HG02623 (cell line): ENCODE measurements at regions not wholly inside any gene's neighbourhood (a gene's known extent, or its start where the extent isn't known, plus 50 kb on each side); places are given as distances from the start of the nearest gene placed in this dataset.
"Not testable (repeated sequence)": the region's sequence is repeated elsewhere in the genome, so short reads cannot be mapped to it uniquely, and the experiment has no call there.

Experiments used
- ATAC-seq: cut with Tn5 transposase; IDR thresholded peaks from one replicate; pipeline ENCODE4 v1.9.1; 2021; ENCODE audit warnings: moderate library complexity; ENCODE audit not compliant: unreplicated experiment

DNA sequence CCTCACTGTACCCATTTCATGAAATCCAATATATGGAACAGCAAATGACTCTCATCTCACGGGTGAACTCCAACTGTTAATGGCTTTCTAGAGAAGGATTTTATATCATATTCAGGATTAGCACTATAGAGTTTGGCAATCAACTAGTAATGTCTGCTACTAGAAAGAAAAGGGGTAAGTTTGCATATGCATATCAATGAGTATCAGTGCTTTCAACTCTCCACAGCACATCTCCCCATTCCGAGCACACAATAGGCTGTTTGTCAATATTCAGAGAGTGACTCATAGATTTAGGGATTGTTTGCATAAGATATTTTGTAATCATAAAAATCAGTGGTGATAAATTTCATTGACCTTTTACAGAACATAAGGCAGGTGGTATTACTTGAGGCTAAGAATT lies 163.2 kb upstream of the LMCD1 start:
- ATAC-seq, result no peak

DNA sequence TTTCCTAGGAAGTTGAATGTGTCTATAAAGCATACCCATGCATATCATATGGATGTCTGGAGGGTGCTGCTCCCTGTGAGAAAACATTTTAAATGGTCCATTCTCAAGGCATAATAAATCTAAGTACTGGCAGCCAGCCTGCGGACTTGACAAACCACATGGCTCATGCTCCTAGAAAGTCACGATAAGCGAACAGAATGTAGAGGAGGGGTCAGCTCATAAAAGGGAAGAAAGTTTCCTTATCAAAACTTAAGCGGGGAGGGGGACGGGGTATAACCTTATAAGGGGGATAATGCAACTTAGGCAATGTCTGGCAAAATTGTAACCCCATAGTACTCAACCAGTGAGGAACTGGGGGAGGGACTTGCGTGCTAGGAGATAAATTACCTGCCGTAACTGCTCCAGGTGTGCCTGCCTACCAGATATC lies 159.8 kb upstream of the LMCD1 start:
- no peak for ATAC-seq

DNA sequence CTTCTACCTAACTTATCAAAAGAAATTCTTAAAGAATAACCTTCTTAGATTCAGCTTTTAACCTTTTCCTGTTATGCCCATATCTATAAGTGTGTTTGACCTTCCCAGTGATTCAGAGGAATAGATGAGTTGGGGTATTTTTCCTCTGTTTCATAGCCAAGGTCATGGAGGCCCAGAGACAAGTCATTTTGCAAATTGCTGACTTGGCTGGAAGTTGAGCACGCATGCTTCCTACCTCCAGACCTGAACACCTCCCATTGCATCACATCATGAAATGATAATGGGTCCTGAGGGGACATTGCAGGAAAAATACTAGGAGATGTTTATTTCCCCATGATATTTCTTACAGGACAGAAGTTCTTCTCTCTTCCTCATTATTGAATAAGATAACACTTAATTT lies 158.6 kb upstream of the LMCD1 start:
- no peak for ATAC-seq

DNA sequence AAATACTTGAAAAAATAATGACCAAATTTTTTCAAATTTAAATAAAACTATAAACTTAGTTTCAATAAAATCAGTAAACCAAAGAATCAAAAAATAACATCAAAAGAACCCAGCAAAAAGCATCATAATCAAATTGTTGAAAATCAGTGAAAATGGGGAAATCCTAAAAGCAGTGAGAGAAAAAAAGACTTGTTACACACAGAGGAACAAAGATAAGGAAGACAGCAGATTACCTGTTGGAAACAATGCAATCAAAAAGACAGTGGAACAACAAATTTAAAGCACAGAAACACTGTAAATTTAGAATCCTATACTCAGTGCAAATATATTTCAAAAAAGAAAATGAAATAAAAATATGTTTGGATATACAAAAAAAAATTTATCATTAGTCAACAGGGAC lies 156.2 kb upstream of the LMCD1 start:
- no peak for ATAC-seq

DNA sequence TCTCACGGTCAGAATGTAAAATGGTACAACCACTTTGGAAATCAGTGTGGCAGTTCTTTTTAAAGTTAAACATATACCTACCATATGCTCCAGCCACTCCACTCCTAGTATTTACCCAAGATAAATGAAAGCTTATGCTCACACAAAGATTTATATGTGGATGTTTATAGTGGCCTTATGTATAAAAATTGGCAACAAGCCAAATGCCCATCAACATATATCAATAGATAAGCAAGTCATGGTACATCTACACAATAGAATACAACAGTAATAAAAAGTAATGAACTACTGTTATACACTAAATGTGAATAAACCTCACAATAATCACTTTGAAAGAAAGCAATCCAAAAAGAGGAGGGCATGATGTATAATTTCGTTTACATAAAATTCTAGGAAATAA lies 153.5 kb upstream of the LMCD1 start:
- ATAC-seq, result no peak

GRCh38 chr3:8352475-8352874 lies 149.1 kb upstream of the LMCD1 start:
- no peak for ATAC-seq

- ATAC-seq, result no peak
Measured at GRCh38 chr3:8353364-8353763, 148.3 kb upstream of the LMCD1 start.

GRCh38 chr3:8355346-8355745 lies 146.3 kb upstream of the LMCD1 start:
- no peak for ATAC-seq

DNA sequence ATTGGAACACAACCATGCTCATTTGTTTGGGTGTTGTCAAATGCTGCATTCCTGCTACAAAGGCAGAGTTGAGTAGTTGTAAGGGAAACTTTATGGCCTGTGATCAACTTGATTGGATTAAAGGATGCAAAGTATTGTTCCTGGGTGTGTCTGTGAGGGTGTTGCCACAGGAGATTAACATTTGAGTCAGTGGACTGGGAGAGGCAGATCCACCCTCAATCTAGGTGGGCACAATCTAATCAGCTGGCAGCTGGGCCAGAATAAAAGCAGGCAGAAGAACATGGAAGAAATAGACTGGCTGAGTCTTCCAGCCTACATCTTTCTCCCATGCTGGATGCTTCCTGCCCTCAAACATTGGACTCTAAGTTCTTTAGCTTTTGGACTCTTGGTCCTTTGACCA lies 145.6 kb upstream of the LMCD1 start:
- ATAC-seq, result not testable (repeated sequence)

DNA sequence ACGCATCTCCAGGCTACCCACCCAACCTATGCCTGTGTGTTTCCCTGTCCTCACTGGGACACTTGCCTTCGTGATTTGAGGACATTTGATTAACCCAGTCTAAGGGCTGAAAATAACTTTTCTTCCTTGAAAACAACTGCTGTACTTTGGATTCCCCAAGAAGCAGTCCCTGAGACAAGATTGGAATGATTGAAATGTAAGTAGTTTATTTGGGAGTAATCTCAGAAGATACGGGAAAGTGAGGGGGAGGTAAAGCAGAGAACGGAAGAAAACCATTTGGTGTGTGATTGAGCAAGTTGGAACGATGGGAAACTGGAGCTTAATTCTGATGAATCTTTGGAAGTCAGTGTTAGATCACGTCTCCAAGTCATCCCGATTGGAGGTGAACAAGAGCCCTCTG lies 143.8 kb upstream of the LMCD1 start:
- no peak for ATAC-seq

DNA sequence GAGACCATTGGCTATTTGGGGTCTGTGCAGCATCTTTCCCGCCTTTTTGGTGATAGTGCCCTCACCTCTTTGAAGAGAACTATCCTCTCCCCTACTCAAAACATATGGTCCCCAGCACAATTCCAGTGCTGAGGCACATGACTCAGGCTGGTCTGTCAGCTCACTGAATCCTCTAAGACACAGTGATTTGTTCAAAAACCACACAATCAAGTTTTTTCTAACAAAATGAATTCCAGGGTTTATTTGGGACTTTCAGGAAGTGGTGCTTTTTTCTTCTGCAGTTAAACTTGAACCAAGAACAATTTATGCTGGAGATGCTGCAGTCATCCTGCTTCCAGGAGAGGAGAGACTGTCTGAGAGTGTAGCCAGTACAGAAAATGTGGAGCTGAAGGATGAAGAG lies 142.5 kb upstream of the LMCD1 start:
- ATAC-seq, result no peak

DNA sequence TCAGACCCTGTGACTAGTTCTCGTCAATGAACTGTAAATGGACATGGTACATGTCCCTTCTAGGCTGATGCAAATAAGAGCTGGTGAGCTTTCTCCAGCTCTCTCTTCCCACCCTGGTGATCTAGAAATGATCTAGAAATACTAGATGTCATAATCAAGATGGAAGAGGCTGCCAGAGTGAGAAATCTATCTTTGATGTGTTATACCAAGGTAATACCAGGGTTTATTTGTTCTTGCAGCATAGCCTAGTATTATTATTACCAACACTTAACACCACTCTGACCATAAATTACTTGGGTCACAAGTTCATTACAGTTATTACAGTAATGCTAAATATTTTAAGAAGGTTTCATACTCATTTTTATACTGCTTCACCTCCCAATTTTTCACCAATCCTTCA lies 138.4 kb upstream of the LMCD1 start:
- ATAC-seq, result no peak

DNA sequence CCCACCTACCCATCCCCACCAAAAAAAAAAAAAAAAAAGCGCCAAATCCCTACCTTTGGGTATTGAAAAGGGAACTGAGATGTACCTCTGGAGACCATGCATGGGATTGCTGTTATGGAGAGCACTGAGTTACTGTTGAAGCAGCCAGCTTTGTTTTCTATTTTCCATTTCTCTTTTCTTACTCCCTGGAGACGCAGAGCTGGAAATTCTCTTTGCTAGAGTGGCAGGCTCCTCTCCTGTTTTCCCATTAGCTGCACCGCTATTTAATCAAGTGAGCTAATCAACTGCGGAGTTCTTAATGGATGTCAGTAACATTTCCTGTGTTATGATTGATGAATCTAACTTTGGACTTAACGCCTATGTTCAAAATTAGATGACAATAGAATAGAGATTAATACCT lies 136.1 kb upstream of the LMCD1 start:
- no peak for ATAC-seq

- no peak for ATAC-seq
Measured at GRCh38 chr3:8366219-8366810, 135.3 kb upstream of the LMCD1 start.

GRCh38 chr3:8368598-8368997 lies 133.0 kb upstream of the LMCD1 start:
- no peak for ATAC-seq

DNA sequence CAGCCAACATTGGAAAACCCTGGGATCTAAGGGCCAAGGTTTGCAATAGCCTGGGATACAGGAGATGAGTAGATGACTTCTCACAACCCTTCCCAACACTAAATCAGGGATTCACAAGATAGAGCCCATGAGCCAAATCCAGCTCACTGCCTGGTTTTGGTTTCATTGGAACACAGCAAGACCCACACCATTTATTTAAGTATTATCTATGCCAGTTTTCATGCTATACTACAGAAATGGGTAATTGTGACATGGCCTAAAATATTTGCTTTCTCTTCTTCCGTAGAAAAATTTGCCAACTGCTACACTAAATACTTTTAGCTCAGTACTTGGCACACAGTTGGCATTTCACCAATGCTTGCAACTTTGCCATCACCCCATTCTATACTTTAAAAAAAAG lies 132.0 kb upstream of the LMCD1 start:
- ATAC-seq, result no peak

DNA sequence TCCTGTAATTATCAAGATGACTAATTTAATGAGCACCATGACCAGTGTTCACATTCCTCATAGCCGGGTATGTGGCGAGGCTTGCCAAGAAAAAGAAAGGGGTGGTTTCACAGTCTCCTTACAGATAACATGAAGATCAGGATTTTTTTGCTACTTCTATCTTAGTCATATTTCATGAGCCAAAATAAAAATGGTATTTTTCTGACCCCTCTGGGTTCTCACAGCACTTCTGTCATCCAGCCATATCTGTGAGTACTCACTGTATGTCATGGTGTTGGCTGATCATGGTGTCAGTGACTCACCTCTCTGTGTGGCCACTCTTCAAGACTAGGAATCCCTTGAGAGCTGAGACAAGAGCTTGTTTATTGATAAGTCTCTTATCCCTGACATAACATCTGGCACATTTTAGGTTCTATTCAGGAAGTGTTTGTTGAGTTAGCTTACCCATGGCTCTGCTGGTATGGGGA lies 130.5 kb upstream of the LMCD1 start:
- no peak for ATAC-seq

- no peak for ATAC-seq
Measured at GRCh38 chr3:8371960-8372463, 129.6 kb upstream of the LMCD1 start.

- ATAC-seq, result no peak
Measured at GRCh38 chr3:8380904-8381704, 120.5 kb upstream of the LMCD1 start.

DNA sequence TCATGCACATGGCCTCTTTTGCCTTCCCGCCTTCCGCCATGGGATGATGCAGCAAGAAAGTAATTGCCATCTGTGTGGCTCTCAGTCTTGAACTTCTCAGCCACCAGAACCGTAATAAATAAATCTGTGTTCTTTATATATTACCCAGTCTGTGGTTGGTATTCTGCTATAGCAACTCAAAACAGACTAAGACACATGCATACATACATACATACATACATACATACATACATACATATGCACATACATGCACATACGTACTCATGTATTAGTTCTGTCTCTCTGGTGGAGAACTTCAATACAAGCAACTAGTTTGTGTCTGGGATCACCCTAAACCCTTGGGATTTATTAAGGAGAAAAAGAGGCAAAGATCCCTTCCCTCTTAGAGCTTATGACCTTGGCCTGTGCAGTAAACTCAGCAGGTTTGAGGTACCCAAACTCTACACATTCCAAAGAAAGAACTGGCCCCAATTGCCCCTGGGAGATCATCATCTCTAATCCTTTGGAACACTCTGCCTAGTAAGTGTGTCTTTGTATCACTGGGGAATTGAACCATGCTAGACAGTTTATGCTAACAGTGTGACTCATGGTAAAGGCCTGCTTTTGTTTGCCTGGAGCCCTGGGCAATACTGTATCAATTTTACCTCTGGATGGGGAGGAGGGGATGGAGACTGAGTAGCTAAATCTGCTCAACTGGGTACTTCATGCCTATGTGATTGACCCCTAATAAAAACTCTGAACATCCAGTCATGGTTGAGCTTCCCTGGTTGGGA lies 115.6 kb upstream of the LMCD1 start:
- ATAC-seq, result no peak

DNA sequence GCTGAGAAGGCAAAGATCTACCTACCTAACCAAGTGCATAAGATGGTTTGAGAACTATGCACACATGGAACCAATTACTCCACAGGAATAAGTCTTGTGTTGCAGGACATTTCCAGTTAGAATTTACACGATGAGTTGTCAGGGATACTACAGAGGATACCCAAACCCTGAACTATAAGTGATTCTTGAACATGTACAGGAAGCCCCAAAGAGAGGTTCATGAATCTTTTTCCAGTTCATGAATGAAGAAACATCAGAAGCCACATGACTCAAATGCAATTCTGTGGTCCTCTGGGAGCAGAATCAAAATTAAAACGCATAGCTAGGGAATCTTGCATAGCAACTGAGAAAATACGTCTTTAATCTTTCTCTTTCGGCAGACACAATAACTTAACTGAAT lies 114.1 kb upstream of the LMCD1 start:
- ATAC-seq, result no peak

DNA sequence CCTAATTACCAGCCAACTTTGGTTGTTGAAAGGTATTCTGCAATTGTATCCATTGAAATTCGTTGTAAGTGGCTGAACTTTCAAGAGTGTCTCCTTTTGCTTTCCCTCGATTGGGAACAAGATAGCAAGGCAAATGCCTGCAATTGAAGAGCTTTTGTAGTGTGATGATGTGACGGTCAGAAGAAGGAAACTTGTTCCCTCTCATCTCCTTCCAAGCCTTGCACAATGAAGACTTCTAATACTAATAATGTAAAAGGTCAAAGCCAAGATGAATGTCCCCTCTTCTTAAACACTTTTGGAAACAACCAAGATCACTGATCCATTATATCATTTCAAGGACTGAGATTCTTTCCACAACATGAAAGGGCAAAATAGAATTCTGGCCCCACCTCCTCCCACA lies 101.9 kb upstream of the LMCD1 start:
- ATAC-seq, result no peak
